GM19438 (cell line): ENCODE measurements at regions not wholly inside any gene's neighbourhood (a gene's known extent, or its start where the extent isn't known, plus 50 kb on each side); places are given as distances from the start of the nearest gene placed in this dataset.
"Not testable (repeated sequence)": the region's sequence is repeated elsewhere in the genome, so short reads cannot be mapped to it uniquely, and the experiment has no call there.

Source experiments
- ATAC-seq: cut with Tn5 transposase; IDR thresholded peaks from one replicate; pipeline ENCODE4 v1.9.1; 2021; ENCODE audit warnings: low read depth; ENCODE audit not compliant: unreplicated experiment

DNA sequence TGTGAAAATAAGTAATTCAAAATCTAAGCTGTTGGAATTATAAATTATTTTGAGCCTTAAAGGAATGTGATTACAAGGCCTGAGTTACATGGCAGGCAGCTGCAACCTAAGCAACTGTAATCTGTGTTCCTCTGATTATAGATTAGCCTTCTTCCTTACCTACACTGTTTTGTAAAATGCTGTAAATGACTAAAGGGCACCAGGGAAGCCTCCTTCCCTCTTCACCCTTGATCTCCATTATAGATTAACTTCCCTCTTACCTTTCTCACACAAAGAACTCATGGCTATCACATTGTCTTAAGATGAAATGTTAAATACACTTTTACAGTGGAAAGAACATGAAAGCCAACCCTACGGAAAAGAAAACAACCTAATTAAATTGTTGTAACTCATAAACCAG lies 423.7 kb upstream of the KLF12 start:
- no peak for ATAC-seq

DNA sequence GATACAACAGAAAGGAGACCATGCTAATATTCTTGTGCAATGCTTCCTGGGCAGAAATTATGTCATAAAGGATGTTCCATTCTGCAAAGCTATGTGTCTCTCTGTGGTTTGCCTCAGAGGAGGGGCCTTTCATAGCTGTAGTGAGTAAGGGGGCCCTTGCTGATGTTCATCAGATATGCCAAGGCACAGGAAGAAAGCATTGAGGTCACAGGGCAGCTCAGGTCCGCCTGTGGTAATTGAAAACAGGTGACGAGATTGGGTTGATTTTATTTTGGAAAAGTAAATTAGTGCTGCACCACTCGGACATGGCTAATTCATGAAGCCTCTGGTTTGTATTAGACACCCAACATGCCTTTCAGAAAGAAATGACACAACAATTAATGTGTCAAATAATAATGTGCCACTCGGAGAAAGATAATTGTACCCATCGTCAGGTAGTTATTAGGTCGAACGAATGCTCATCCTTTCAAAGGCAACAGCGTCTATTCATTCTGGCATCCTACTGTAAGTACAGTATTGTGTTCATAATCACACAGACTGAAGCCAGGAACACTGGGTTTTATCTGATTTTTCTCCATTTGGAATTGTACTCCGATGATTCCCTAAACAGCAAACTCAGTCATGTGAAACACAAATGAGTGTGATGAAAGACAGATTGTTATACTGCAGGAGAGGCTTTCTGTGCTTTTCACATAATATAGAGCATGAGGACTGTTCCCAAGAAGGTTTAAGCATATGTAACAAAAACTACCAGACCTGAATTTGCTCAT lies 421.6 kb upstream of the KLF12 start:
- no peak for ATAC-seq

GRCh38 chr13:74555276-74555625 lies 421.0 kb upstream of the KLF12 start:
- ATAC-seq: no peak

DNA sequence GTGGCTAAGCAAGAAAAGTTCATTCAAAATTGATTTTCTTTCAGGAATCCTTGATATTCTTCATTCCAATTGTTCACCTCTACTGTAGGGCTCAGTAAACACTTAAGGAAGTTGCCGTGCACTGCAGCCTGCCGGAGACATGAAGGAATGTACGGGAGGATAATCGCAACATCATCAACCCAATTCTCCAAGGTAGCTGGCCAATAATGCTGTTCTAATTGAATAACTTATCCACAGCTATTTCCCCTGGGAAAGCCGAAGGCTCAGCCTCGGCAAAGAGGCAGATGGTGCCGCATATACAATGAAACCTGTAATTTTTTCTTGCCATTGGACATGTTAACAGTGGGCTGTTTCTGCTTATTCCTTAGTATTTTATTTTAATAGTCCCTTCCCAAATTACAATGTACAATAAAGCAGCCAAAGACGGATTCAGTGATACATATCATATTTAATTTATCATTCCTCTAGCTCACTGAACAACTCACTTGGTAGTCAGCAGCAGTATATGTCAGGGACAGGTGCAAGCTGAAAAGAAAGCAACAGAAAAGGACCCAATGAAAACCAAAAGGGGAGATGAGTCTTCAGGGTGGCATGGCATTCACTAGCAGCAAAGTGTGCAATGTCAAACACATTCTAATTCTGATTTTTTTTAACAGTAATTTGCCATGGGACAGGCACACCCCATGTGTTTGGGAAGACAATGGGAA lies 420.5 kb upstream of the KLF12 start:
- ATAC-seq: no peak

DNA sequence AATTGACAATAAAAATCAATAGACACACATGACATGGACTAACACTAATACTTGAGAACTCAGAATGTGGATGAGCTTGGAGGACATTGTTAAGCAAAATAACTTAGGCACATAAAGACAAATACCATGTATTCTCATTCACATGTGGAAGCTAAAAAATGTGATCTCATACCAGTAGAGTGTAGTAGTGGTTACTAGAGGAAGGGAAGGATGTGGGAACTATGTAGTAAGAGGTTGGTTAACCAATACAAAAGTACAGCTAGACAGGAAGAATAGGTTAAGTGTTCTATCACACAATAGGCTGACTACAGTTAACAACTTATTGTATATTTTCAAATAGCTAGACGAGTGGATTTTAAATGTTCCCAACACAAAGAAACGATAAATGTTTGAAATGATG lies 415.8 kb upstream of the KLF12 start:
- ATAC-seq: no peak

DNA sequence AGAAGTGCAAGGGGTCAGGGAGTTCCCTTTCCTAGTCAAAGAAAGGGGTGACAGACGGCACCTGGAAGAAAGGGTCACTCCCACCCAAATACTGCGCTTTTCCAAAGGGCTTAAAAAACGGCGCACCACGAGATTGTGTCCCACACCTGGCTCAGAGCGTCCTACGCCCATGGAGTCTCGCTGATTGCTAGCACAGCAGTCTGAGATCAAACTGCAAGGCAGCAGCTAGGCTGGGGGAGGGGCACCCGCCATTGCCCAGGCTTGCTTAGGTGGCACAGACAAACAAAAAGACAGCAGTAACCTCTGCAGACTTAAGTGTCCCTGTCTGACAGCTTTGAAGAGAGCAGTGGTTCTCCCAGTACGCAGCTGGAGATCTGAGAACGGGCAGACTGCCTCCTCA lies 402.4 kb upstream of the KLF12 start:
- not testable (repeated sequence) for ATAC-seq

DNA sequence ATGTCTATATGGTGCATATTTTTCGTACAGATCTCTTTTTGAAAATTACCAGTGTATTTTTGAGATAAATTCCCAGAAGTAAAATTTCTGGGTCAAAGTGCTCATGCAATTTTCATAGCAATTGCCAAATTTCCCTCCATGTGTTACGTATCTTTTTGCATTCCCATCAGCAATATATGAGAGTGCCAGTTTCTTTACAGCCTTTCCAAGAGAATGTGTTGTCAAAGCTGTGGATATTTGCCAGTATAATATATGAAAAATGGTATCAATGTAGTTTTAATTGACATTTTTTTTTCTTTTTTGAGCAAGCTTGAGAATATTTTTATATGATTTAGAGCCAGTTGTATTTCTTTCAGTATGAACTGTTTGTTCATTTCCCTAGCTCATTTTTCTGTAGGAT lies 399.0 kb upstream of the KLF12 start:
- no peak for ATAC-seq

GRCh38 chr13:74530011-74530410 lies 395.8 kb upstream of the KLF12 start:
- no peak for ATAC-seq

DNA sequence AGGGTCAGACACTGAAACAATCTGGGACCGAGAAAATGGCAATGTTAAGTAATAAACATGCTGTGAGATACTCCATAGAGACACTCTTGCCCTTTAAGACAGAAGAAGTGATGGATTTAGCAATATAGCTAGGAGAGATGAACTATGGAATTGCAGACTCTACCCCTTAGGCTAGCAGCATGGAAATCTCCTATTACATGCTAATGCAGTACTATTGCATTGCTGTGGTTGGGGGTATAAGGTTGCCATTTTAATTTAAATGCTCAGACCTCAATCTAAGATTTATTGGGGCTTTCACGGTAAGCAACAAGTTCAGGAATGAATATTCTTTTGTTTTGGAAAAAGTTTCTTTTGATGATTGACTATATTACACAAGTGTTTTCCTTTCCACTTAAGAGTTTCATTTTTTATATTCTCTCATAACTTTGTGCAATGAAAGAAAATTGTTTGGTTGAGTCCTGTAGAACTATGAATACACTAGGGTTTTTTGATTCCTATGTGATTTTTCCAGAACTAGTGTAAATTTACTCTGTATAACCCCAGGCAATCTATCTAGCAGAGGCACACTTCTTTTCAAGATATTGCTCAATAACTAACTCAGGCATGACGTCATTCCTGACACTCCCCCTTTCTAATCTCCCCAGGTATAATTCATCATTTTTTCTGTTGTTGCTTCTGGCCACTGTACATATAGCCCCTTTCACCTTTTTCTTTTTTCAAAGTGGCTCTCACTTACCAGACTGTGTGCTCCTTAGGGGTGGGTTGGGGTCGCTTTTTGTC lies 394.7 kb upstream of the KLF12 start:
- no peak for ATAC-seq

DNA sequence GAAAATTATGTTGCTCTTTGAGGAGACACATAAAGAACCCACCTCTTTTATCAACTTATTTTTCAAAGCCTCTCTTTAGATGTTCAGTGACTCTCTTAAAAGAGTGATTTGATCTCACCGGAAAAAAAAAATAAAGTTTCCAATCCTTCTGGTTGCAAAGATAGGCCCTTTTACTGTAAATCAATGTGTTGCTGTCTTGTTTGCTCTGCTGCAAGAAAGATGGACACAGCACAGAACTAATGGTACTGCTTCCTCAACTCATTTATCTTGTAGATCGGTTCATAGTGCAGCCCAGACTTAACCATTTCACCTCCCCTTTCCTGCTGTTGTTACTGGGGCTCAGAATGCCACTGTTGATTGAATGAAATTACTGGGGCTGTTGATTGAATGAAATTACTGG lies 388.9 kb upstream of the KLF12 start:
- ATAC-seq: no peak

DNA sequence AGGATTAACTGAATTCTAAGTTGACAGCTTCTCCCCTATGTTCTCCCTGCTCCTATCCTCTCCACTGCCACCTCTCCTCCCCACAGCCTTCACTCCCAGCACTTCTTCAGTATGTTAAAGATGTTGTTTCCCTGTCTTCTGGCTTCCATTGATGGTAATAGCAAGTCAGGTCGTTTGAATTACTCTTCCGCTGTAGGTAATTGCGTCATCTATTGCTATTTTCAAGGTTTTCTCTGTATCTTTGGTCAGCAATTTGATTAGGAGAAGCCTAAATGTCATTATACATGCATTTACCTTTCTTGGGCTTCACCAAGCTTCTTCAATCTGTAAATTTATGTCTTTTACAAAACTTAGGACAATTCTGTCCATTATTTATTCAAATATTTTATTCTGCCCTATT lies 377.3 kb upstream of the KLF12 start:
- no peak for ATAC-seq

GRCh38 chr13:74487091-74487722 lies 353.0 kb upstream of the KLF12 start:
- no peak for ATAC-seq

DNA sequence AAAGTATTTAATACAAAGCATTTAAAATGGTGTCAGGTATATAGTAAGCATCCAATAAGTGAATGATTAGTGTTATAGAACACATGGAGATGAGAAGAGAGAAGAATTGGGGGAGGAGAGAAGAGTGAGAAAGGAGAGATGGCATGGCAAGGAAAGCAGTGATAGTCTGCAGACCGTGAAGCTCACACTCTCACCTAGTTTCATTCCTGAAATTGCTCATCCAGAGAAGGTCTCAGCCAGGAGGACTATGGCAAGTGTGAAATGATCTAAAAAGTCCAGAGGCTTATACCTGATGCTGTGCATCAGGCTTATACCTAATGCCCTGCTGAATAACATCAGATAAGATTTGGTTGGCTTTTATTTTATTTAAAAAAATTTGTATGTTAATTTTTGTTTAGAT lies 351.6 kb upstream of the KLF12 start:
- ATAC-seq: no peak

DNA sequence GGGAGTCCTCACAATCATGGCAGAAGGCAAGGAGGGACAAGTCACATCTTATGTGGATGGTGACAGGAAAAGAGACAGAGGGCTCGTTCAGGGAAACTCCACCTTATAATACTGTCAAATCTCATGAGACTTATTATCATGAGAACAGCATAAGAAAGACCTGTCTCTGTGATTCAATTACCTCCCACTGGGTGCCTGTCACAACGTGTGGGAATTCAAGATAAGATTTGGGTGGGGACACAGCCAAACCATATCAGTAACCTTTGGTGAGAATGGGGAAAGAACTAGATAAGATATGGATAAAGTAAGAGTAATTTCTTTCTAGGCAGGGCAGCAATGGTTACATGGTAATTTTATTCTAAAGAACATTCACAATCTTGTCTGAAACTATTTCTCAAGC lies 344.9 kb upstream of the KLF12 start:
- no peak for ATAC-seq

- no peak for ATAC-seq
Observed at GRCh38 chr13:74476788-74477187, 342.6 kb upstream of the KLF12 start.

- ATAC-seq: no peak
Observed at GRCh38 chr13:74476365-74476764, 342.2 kb upstream of the KLF12 start.

DNA sequence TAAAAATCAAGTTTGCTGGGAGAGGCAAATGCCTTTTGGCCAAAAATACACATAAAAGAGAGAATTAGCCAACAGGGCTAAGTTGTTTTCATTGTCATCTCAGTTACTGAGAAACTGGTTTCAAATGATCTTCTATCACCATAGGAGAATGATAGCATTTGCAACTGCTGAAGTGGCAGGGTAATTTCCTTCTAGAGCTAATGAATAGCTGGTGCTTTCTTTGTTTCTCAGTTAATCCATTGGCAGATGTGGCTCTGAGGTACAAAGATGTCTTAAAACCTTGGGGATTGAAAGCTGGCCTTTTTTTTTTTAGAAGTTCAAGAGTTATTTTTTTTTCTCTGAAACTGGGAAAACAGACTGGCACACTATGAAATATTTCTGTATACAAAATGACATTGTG lies 332.7 kb upstream of the KLF12 start:
- no peak for ATAC-seq

- ATAC-seq: no peak
Observed at GRCh38 chr13:74466020-74466419, 331.8 kb upstream of the KLF12 start.

- no peak for ATAC-seq
Observed at GRCh38 chr13:74465271-74465670, 331.1 kb upstream of the KLF12 start.

DNA sequence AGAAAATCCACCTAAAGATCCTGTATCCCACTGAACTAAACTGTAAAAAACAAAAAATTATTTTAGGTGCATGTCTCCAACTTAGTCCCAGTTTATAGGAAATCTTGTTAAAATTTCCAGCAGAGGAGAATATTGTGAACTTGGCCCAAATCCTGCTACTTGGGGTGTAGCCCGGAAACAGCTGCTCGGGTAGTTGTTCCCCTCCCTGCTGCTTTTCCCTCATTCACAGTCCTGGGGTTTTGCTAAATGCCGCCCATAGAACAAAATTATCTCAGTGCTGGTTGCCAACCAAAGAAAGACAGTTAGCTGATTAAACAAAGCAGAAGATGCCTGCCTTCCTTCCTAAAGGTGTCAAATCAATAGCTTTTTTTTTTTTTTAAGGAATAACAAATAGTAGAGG lies 330.5 kb upstream of the KLF12 start:
- no peak for ATAC-seq

DNA sequence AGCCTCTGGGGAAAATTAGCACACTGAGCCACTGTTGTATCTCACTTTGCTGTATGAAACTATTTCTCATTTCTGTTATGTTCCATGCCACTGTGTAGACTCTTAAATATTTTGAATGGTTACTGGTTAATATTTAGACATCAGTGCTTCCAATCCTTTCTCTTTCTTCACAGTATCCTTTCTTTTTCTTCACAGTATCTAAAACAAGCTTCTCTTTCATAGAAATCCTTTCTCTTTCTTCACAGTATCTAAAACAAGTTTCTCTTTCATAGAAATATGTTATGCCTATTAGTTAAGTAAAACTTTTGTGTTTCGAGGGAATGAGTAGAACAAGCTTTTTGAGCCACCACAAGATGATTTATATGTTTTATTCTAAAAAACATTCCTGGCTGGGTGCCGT lies 326.8 kb upstream of the KLF12 start:
- no peak for ATAC-seq
